ENCODE measurements at regions not wholly inside any gene's neighbourhood (a gene's known extent, or its start where the extent isn't known, plus 50 kb on each side); places are given as distances from the start of the nearest gene placed in this dataset.

DNA sequence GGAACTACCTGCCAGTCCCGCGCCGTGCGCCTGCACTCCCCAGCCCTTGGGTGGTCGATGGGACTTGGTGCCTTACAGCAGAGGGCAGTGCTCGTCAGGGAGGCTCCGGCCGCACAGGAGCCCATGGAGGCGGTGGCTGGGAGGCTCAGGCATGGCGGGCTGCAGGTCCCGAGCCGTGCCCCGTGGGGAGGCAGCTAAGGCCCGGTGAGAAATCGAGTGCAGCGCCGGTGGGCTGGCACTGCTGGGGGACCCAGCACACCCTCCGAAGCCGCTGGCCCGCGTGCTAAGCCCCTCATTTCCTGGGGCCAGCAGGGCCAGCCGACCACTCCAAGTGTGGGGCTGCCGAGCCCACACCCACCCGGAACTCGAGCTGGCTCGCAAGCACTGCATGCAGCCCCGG lies 580.2 kb downstream of the ZIC1 start:
- WGBS, 2 experiments (ENCODE audit: insufficient coverage in 1 of 2, insufficient read length in 1 of 2): 95 to 100% methylated on average over 4 to 27 of the region's 27 CpGs

DNA sequence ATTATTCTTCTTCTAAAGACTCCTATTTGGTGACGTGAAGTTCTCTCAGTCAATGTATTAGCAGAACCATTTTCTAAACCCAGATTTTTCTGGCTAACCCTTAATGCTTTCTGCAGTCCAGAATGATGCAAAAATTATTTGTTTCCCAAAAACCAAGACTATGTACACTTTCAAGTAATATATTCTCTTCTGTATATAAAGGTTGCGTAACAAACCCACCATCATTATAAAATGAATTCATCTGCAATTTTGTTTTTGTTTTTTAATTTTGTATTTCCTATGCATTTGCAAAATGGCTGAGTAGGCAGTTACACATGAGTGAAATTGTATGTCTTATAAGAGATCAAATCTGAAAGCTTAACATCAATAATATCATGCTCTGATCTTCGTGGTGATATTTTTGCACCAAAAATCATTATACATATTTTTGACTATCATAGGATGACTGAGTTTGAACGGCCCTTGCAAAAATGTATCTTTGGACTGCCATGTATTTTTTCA lies 593.6 kb downstream of the ZIC1 start:
- no peak for DNase-seq
- no peaks in the 10 kb centered on the region for H3K36me3 Mint-ChIP-seq (ENCODE audit: low read depth)
- no peaks in the 10 kb centered on the region for H3K27me3 Mint-ChIP-seq (ENCODE audit: insufficient read depth)
- Histone ChIP-seq H3K9ac (ENCODE audit: extremely low read depth, low read length, poor library complexity, severe bottlenecking) (no peak overlapping the region), H3K27ac (ENCODE audit: low read depth, low read length) (no peak overlapping the region), H3K36me3 (ENCODE audit: control insufficient read depth, insufficient read depth, low read length) (no peaks in the 10 kb centered on the region), H3K27me3 (ENCODE audit: control insufficient read depth, insufficient read depth, low read length, poor library complexity, severe bottlenecking) (no peaks in the 10 kb centered on the region), H3K4me1 (ENCODE audit: control insufficient read depth, insufficient read depth, low read length) (peaks cover 4% of the 10 kb centered on the region), H3K9me3 (ENCODE audit: control insufficient read depth, low read length) (no peaks in the 10 kb centered on the region), H3K4me3 (ENCODE audit: low read length) (no peak overlapping the region)
- TF ChIP-seq, protein P1, sequence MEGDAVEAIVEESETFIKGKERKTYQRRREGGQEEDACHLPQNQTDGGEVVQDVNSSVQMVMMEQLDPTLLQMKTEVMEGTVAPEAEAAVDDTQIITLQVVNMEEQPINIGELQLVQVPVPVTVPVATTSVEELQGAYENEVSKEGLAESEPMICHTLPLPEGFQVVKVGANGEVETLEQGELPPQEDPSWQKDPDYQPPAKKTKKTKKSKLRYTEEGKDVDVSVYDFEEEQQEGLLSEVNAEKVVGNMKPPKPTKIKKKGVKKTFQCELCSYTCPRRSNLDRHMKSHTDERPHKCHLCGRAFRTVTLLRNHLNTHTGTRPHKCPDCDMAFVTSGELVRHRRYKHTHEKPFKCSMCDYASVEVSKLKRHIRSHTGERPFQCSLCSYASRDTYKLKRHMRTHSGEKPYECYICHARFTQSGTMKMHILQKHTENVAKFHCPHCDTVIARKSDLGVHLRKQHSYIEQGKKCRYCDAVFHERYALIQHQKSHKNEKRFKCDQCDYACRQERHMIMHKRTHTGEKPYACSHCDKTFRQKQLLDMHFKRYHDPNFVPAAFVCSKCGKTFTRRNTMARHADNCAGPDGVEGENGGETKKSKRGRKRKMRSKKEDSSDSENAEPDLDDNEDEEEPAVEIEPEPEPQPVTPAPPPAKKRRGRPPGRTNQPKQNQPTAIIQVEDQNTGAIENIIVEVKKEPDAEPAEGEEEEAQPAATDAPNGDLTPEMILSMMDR (conservative IDR thresholded peaks at IDR 0.05): no peak
- peaks cover 6% of the 10 kb centered on the region for H3K4me1 Mint-ChIP-seq
- no peak overlapping the region for H3K27ac Mint-ChIP-seq
- 90 to 92% methylated on average over 2 to 3 of the region's 4 CpGs for WGBS, 2 experiments (ENCODE audit: insufficient coverage in 1 of 2, insufficient read length in 1 of 2)
- H3K9me3 Mint-ChIP-seq: no peaks in the 10 kb centered on the region
- H3K4me3 Mint-ChIP-seq: no peak overlapping the region

More for the DNA sequence above, 580.2 kb downstream of the ZIC1 start:
- Mint-ChIP-seq H3K4me1 (no peaks in the 10 kb centered on the region), H3K4me3 (no peak overlapping the region), H3K27me3 (ENCODE audit: insufficient read depth) (no peaks in the 10 kb centered on the region), H3K36me3 (ENCODE audit: low read depth) (no peaks in the 10 kb centered on the region), H3K27ac (no peak overlapping the region), H3K9me3 (peaks cover 11% of the 10 kb centered on the region)
- DNase-seq: no peak
- H3K9ac ChIP-seq (ENCODE audit: extremely low read depth, low read length, poor library complexity, severe bottlenecking): no peak overlapping the region
- TF ChIP-seq, protein P1 (conservative IDR thresholded peaks at IDR 0.05): no peak
- no peaks in the 10 kb centered on the region for H3K27me3 ChIP-seq (ENCODE audit: control insufficient read depth, insufficient read depth, low read length, poor library complexity, severe bottlenecking)
- H3K9me3 ChIP-seq (ENCODE audit: control insufficient read depth, low read length): peaks cover 4% of the 10 kb centered on the region
- H3K27ac ChIP-seq (ENCODE audit: low read depth, low read length): no peak overlapping the region
- no peak overlapping the region for H3K4me3 ChIP-seq (ENCODE audit: low read length)
- H3K36me3 ChIP-seq (ENCODE audit: control insufficient read depth, insufficient read depth, low read length): no peaks in the 10 kb centered on the region
- no peaks in the 10 kb centered on the region for H3K4me1 ChIP-seq (ENCODE audit: control insufficient read depth, insufficient read depth, low read length)

DNA sequence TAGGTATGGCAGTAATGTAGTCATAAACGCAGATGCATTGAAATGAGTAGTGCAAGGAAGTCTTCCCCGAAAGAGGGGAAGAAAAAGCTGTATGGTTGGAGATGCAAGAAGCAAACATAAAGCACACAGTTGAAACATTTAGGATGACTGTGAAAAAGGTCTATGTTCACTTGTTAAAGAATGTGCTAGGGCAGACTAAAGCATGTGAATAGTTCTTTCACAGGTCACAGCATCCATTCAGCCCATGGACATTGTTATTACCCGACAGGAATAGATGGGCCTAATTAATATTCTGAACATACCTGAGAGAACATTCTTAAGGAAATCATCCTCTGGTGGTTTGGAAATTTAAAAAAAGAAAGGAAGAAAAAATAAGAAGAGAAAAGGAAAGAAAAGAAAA lies 595.2 kb downstream of the ZIC1 start:
- H3K27me3 ChIP-seq (ENCODE audit: control insufficient read depth, insufficient read depth, low read length, poor library complexity, severe bottlenecking): no peaks in the 10 kb centered on the region
- H3K36me3 ChIP-seq (ENCODE audit: control insufficient read depth, insufficient read depth, low read length): no peaks in the 10 kb centered on the region
- peaks cover 4% of the 10 kb centered on the region for H3K4me1 ChIP-seq (ENCODE audit: control insufficient read depth, insufficient read depth, low read length)
- Mint-ChIP-seq H3K4me3 (no peak overlapping the region), H3K27ac (no peak overlapping the region), H3K36me3 (ENCODE audit: low read depth) (no peaks in the 10 kb centered on the region), H3K27me3 (ENCODE audit: insufficient read depth) (no peaks in the 10 kb centered on the region), H3K9me3 (no peaks in the 10 kb centered on the region), H3K4me1 (peaks cover 6% of the 10 kb centered on the region)
- no peaks in the 10 kb centered on the region for H3K9me3 ChIP-seq (ENCODE audit: control insufficient read depth, low read length)
- DNase-seq: no peak
- WGBS, 2 experiments (ENCODE audit: insufficient coverage in 1 of 2, insufficient read length in 1 of 2): 79 to 89% methylated on average over 2 to 3 of the region's 3 CpGs
- H3K27ac ChIP-seq (ENCODE audit: low read depth, low read length): peak overlapping the region; percentile 61
- H3K4me3 ChIP-seq (ENCODE audit: low read length): no peak overlapping the region
- H3K9ac ChIP-seq (ENCODE audit: extremely low read depth, low read length, poor library complexity, severe bottlenecking): no peak overlapping the region
- TF ChIP-seq, protein P1 (conservative IDR thresholded peaks at IDR 0.05): no peak
